Fibroblast of skin of right biceps (primary cell): ENCODE measurements at regions not wholly inside any gene's neighbourhood (a gene's known extent, or its start where the extent isn't known, plus 50 kb on each side); places are given as distances from the start of the nearest gene placed in this dataset.
"Not testable (repeated sequence)": the region's sequence is repeated elsewhere in the genome, so short reads cannot be mapped to it uniquely, and the experiment has no call there.

ENCODE experiments used
- DNase-seq: peaks from one replicate; pipeline ENCODE4 v3.0.0-alpha.2; 2013

- DNase-seq, result not testable (repeated sequence)
Observed at GRCh38 chr2:87415586-87416265, 332.2 kb upstream of the PLGLB2 start.

DNA sequence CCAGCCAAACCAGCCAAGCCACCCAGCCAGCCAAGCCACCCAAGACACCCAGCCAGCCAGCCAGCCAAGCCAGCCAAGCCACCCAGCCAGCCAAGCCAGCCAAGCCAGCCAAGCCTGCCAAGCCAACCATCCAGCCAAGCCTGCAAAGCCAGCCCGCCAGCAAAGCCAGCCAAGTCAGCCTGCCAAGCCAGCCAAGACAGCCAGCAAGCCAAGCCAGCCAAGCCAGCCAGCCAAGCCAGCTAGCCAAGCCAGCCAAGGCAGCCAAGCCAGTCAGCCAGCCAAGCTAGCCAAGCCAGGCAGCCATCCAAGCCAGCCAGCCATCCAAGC lies 331.7 kb upstream of the PLGLB2 start:
- DNase-seq, result not testable (repeated sequence)

GRCh38 chr2:87417147-87417546 lies 330.7 kb upstream of the PLGLB2 start:
- DNase-seq, result not testable (repeated sequence)

- not testable (repeated sequence) for DNase-seq
Observed at GRCh38 chr2:87417742-87418567, 329.9 kb upstream of the PLGLB2 start.

DNA sequence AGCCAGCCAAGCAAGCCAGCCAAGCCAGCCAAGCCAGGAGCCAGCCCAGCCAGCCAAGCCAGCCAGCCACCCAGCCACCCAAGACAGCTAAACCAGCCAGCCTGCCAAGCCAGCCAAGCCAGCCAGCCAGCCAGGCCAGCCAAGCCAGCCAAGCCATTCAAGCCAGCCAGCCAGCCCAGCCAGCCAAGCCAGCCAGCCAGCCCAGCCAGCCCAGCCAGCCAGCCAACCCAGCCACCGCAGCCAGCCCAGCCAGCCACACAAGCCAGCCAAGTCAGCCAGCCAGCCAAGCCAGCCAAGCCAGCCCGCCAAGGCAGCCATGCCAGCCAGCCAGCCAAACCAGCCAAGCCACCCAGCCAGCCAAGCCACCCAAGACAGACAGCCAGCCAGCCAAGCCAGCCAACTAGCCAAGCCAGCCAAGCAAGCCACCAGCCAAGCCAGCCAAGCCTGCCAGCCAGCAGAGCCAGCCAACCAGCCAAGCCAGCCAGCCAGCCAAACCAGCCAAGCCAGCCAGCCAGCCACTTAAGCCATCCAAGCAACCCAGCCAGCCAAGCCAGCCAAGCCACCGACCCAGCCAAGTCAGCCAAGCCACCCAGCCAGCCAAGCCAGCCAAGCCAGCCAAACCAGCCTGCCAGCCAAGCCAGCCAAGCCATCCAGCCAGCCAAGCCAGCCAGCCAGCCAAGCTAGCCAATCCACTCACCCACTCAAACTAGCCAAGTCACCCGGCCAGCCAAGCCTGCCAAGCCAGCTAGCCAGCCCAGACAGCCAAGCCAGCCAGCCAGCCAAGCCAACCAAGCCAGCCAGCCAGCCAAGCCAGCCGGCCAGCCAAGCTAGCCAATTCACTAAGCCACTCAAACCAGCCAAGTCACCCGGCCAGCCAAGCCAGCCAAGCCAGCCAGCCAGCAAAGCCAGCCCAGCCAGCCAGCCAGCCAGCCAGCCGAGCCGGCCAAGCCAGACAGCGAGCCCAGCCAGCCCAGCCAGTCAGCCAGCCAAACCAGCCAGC lies 328.8 kb upstream of the PLGLB2 start:
- DNase-seq, result not testable (repeated sequence)

DNA sequence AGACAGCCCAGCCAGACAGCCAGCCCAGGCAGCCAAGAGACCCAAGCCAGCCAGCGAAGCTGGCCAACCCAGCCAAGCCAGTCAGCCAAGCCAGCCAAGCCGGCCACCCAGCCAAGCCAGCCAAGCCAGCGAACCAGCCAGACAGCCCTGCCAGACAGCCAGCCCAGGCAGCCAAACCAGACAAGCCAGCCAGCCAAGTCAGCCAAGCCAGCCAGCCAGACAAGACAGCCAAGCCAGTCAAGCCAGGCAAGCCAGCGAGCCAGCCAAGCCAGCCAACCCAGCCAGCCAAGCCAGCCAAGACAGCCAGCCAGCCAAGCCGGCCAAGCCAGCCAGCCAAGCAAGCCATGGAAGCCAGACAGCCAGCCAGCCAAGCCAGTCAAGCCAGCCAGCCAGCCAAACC lies 327.9 kb upstream of the PLGLB2 start:
- DNase-seq, result not testable (repeated sequence)

- not testable (repeated sequence) for DNase-seq
Observed at GRCh38 chr2:87420954-87421353, 326.9 kb upstream of the PLGLB2 start.

GRCh38 chr2:87423796-87424762 lies 323.8 kb upstream of the PLGLB2 start:
- not testable (repeated sequence) for DNase-seq

- not testable (repeated sequence) for DNase-seq
Observed at GRCh38 chr2:87424763-87425154, 323.1 kb upstream of the PLGLB2 start.

- DNase-seq, result not testable (repeated sequence)
Observed at GRCh38 chr2:87425191-87425590, 322.7 kb upstream of the PLGLB2 start.

GRCh38 chr2:87425717-87426116 lies 322.2 kb upstream of the PLGLB2 start:
- not testable (repeated sequence) for DNase-seq

DNA sequence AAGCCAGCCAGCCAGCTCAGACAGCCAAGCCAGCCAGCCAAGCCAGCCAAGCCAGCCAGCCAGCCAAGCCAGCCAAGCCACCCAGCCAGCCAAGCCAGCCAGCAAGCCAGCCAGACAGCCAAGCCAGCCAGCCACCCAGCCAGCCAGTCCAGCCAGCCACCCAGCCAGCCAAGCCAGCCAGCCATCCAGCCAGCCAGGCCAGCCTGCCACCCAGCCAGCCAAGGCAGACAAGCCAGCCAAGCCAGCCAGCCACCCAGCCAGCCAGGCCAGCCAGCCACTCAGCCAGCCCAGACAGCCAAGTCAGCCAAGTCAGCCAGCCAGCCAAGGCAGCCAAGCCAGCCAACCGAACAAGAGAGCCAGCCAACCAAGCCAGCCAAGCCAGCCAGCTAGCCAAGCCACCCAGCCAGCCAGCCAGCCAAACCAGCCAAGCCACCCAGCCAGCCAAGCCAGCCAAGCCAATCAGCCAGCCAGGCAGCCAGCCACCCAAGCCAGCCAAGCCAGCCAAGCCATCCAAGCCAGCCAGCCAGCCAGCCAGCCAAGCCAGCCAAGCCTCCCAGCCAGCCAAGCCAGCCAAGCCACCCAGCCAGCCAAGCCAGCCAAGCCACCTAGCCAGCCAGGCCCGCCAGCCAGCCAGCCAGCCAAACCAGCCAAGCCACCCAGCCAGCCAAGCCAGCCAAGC lies 319.3 kb upstream of the PLGLB2 start:
- DNase-seq, result not testable (repeated sequence)

GRCh38 chr2:87429206-87429930 lies 318.5 kb upstream of the PLGLB2 start:
- not testable (repeated sequence) for DNase-seq

DNA sequence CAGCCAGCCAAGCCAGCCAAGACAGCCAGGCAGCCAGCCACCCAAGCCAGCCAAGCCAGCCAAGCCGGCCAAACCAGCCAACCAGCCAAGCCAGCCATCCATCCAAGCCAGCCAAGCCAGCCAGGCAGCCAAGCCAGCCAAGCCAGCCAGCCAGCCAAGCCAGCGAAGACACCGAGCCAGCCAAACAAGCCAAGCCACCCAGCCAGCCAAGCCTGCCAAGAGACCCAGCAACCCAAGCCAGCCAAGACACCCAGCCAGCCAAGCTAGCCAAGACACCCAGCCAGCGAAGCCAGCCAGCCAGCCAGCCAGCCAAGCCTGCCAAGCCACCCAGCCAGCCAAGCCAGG lies 318.0 kb upstream of the PLGLB2 start:
- not testable (repeated sequence) for DNase-seq

DNA sequence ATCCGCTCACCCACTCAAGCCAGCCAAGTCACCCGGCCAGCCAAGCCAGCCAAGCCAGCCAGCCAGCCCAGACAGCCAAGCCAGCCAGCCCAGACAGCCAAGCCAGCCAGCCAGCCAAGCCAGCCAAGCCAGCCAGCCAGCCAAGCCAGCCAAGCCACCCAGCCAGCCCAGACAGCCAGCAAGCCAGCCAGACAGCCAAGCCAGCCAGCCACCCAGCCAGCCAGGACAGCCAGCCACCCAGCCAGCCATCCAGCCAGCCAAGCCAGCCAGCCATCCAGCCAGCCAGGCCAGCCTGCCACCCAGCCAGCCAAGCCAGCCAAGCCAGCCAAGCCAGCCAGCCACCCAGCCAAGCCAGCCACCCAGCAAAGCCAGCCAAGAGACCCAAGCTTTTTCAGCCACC lies 316.8 kb upstream of the PLGLB2 start:
- DNase-seq, result not testable (repeated sequence)

DNA sequence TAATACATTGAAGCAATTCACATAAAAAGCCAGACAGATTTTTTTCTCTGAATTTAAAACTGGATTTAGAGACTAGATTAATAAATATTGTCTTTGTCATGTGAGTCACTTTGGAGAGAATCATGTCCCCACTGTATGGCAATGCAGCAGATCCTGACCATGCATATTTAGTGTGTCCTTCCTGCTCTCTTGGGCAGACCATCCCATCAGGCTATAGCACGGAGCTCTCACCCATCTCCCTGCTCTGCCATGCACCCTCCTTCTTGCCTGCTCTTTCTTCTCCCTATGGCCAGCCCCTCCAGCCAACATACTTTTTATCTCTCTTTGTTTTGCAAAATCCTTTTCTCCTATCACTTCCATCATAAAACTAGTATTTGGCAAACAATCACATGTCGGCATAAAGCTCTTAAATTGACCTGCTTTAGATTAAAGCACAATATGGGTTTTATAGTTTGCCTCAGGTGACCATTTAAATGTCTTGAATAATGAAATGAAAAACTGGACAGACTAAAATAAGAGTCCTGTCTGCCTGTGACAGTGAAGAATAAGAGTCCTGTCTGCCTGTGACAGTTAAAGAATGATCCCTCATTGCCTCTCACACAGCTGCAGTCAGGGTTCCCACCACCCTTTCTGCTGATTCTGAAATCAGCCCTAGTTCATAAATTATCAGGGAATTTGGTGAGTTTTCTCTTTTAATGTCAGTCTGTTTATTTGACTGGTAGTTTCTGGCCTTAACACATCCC lies 315.0 kb upstream of the PLGLB2 start:
- DNase-seq, result not testable (repeated sequence)

DNA sequence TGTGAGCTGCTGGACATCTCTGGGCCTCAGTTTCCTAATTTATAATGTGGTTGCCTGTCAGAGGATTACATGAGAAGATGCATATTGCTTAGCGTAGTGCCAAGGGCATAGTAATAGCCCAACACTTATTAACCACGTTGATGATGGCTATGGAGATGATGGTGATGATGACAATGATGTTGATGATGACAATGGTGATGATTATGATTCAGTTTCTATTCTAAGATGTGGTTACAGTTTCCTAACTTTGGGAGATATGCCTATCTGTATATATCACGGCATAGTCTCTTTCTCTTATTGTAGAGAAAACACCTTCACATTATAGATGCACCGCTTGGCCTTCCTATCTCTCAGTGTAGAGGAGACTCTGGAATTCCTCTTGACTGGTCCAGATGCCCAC lies 311.9 kb upstream of the PLGLB2 start:
- not testable (repeated sequence) for DNase-seq

DNA sequence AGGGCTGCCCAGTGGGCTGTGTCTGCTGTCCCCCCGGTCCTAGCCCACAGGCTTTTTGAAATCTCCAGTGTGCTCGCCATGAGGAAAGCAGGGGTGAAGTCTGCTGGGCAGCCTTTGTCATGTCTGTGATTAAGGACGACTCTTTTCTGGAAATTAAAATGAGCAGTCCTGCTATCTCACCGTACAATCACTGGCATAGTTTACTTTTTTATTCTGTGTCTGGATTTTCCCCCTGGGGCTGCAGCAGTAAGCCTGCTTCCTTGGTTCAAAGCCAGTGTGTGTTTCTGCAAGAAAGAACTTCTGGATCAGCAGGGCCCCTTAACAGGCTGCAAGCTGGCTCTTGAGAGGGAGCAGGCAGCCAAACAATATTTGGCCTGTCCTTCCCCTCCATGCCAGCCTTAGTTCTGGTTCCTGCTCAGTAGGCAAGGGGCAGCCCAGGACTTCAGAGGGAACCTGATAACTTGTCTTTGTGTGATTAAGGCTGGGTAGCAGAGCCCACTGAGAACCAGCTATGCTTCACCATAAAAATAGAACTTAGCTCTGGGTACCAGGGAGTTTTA lies 310.1 kb upstream of the PLGLB2 start:
- DNase-seq, result not testable (repeated sequence)

DNA sequence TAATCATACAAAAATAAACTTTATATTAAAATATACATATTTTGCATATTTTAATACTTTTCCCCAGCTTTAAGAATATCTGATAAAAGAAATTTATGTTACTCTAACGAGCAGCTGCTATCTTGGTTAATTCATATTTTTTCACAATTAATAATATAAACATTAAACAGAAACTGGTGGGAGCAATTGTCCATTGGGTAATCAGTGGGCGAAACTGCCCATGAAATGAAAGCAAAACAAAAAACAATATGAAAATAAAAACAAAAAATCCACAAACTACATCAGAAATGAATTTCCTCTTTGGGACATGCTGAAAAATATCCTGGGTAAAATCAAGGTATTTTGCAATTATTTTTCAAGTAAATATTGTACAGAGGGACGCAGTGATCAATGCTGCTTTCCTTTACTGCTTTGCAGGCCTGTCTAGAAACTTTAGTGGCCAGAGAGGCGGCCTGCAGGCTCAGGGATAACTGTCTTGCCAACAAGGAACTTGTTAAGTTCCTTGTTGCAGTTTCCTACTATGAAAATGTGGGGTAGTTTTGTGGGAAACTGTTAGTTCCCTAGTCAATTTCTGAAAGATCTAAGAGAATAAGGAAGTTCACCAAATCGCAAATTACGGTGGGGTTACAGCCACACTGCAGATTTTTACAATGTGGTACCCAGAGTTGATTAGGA lies 309.0 kb upstream of the PLGLB2 start:
- not testable (repeated sequence) for DNase-seq
